RWPE1 (cell line): ENCODE measurements at regions not wholly inside any gene's neighbourhood (a gene's known extent, or its start where the extent isn't known, plus 50 kb on each side); places are given as distances from the start of the nearest gene placed in this dataset.

Experiments
- CTCF ChIA-PET: fragments of 350-600 bp; sonication (Branson Sonifier 250); formaldehyde crosslinking; extraction: SDS; loops from one replicate; lab custom pipeline; 2021; lab: Yijun Ruan, JAX
- POLR2A ChIA-PET: fragments of 400-600 bp; formaldehyde crosslinking; extraction: SDS; loops from one replicate; lab custom pipeline; 2020; ENCODE audit warnings: antibody characterized with exemption; ENCODE audit not compliant: low non-redundant PET; lab: Yijun Ruan, JAX
- DNase-seq: peaks from one replicate; pipeline ENCODE4 v3.0.0; 2012; ENCODE audit warnings: low spot score
- H3K27ac ChIP-seq: fragments of 450-650 bp; 2 replicates; pipeline ENCODE4 v1.5.1; 2017
- TF ChIP-seq, protein P1 (sequence below): fragments of 450-650 bp; conservative IDR thresholded peaks from 2 replicates; pipeline ENCODE4 v1.5.1; 2017; ENCODE audit warnings: low read depth, mild to moderate bottlenecking

DNA sequence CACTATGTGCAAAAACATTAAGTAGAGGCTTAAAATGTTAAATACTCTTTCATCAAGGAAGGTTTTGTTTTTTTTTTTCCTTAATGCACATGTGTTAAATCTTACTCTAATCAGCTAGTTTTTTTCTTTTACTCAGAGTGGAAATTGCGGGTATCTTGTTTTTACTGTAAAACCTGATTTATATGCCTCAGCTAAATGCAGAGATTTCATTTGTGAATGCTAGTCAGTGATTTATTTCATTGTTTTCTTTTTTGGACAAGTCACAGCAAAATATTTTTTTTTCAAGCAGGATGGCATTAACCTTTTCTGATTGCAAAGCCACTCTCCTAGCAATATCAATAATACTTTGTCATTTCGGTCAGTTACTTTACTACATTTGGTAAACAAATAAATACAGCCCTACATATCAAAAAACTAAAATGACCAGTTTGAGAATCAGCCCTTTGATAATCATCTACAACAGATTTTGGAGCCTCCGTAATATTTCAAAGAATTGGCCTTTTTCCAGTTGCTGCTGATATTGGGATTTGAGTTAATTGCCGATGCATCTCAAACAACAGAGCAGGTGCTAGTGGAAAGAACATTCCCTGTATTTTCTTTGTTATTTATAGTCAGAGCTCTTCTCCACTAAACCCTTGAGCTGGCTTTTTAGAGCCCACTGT lies 579.2 kb upstream of the ZNF608 start:
- no peak for DNase-seq
- ChIA-PET POLR2A (no interaction called here), CTCF (interaction anchor here (0.6 to 0.7 kb wide), 2 partner anchors 335 to 1040 kb away, joined by 3 to 6 read pairs; no protein-coding TSS in a partner anchor)
- no peak overlapping the region for H3K27ac ChIP-seq
- TF ChIP-seq, protein P1, sequence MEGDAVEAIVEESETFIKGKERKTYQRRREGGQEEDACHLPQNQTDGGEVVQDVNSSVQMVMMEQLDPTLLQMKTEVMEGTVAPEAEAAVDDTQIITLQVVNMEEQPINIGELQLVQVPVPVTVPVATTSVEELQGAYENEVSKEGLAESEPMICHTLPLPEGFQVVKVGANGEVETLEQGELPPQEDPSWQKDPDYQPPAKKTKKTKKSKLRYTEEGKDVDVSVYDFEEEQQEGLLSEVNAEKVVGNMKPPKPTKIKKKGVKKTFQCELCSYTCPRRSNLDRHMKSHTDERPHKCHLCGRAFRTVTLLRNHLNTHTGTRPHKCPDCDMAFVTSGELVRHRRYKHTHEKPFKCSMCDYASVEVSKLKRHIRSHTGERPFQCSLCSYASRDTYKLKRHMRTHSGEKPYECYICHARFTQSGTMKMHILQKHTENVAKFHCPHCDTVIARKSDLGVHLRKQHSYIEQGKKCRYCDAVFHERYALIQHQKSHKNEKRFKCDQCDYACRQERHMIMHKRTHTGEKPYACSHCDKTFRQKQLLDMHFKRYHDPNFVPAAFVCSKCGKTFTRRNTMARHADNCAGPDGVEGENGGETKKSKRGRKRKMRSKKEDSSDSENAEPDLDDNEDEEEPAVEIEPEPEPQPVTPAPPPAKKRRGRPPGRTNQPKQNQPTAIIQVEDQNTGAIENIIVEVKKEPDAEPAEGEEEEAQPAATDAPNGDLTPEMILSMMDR = no peak

DNA sequence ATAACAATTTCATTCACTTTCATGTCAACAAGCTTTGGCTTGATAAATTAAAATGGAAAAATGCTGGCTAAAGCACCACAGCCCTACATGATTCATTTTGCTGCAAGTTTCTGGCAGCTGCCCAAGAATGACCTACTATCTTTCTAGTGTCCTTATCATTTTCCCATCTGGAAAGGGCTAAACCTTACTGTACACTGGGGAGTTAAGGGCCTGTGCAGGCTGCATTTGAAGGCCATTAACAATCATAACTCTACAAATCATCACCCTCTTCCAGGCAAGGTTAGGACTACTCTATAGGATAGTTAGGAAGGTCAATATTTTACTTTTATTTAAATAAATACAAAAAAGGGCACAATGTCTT lies 579.7 kb upstream of the ZNF608 start:
- TF ChIP-seq, protein P1 = no peak
- no peak overlapping the region for H3K27ac ChIP-seq
- DNase-seq = peak; percentile 82
- ChIA-PET POLR2A (no interaction called here), CTCF (interaction anchor here (0.6 to 0.7 kb wide), 2 partner anchors 335 to 1039 kb away, joined by 3 to 6 read pairs; no protein-coding TSS in a partner anchor)

DNA sequence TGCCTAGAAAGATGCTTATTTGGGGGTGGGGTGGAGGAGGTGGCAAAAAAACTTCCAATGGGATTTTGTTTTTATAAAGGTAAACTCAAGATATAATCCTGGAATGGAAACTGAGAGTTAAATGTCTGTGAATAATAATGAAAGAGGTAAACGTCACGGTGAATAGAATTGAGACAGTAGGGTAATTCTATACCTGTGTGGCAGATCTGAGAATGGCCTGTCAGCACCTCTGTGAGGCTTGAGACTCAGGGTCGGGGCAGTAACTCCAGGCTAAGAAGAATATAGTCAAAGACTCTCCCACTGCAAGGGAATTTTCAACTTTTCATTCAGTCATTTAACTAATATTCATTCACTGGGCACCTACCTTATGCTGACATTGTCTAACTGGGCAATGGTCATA lies 581.2 kb upstream of the ZNF608 start:
- ChIA-PET CTCF (no interaction called here), POLR2A (no interaction called here)
- no peak for DNase-seq
- TF ChIP-seq, protein P1 = no peak
- H3K27ac ChIP-seq = no peak overlapping the region

DNA sequence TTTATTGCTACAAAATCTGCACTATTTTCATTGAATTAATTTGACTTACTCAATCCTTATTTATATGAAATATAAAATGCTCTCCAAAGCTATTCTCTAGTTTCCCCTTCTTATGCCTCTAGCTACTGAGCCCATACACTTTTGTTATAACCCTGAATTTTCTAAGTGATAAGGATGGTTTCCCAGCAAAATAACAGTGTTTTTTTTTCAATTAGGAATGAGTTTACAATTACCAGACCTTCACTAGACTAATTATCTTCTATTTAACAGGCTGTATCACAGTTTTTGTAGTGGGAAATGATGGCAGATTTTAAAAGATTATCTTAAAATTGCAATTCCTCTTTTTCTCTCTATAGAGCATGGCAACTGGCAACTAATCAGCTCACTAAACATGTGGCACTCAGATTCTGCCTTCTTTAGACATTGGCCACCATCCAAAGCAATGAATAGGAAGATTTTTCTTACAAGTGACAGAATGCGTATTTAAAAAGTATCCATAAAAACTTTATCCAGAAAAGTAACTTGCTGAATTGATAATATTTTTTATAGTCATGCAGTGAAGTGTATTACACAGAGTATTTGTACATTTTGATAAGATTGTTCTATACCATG lies 585.7 kb upstream of the ZNF608 start:
- TF ChIP-seq, protein P1 = no peak
- ChIA-PET CTCF (interaction anchor here (0.5 kb wide), 1 partner anchor 611 kb away, joined by 4 read pairs; no protein-coding TSS in a partner anchor), POLR2A (no interaction called here)
- no peak for DNase-seq
- no peak overlapping the region for H3K27ac ChIP-seq

DNA sequence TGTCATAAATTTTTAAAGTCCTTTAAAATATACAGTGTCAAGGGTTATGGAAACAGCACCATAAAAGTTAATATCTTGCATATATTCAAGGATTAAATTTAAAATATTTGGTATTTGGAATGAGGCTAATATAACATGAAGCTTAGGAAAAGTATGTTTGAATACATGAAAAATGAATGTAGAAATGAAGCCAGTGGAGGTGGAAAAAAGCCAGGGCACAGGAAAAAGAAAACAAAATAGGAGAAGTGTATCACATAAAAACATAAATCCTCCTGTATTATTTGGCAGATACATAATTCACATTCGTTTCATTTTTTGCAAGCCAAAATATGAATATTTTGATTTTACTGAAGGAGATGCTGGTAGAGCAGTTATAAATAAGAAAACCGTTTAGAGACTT lies 587.0 kb upstream of the ZNF608 start:
- no peak overlapping the region for H3K27ac ChIP-seq
- DNase-seq = no peak
- ChIA-PET POLR2A (no interaction called here), CTCF (interaction anchor here (0.7 kb wide), 1 partner anchor 490 kb away, joined by 6 read pairs; no protein-coding TSS in a partner anchor)
- TF ChIP-seq, protein P1 = no peak

DNA sequence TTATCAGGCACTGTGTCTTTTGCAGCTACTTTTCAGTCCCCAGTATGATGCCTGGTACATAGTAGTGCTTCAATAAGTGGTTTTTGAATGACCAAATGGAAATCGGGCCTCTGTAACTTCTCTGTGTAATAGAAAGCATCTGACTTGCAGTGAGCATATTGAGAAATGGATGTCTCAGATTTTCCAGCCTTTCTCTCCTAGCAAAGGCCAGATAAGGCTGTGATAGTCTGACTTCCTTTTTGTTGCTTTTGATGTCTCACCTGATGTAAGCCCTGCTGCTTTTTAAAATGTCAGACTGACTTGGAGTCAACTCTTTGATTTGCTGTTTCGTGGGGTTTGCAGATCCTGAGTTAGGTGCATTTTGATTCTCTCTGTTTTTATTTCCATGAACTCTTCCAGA lies 590.0 kb upstream of the ZNF608 start:
- CTCF ChIA-PET = no interaction called here
- no peak for DNase-seq
- no peak overlapping the region for H3K27ac ChIP-seq
- POLR2A ChIA-PET = no interaction called here
- TF ChIP-seq, protein P1 = no peak
